Ishikawa (cell line): ENCODE measurements at regions not wholly inside any gene's neighbourhood (a gene's known extent, or its start where the extent isn't known, plus 50 kb on each side); places are given as distances from the start of the nearest gene placed in this dataset.

Experiments used
- CEBPB ChIP-seq: IDR thresholded peaks from 2 replicates; pipeline ENCODE4 v1.6.1; 2012
- CREB1 ChIP-seq: IDR thresholded peaks from 2 replicates; pipeline ENCODE4 v1.6.1; 2012; ENCODE audit warnings: low read depth
- EGR1 ChIP-seq: IDR thresholded peaks from 2 replicates; pipeline ENCODE4 v1.6.1; 2012
- EP300 ChIP-seq: IDR thresholded peaks from 2 replicates; pipeline ENCODE4 v1.6.1; 2012; ENCODE audit warnings: borderline replicate concordance
- FOXM1 ChIP-seq: IDR thresholded peaks from 2 replicates; pipeline ENCODE4 v1.6.1; 2012; ENCODE audit warnings: low read depth, borderline replicate concordance
- NFIC ChIP-seq: IDR thresholded peaks from 2 replicates; pipeline ENCODE4 v1.6.1; 2012
- RAD21 ChIP-seq: IDR thresholded peaks from 2 replicates; pipeline ENCODE4 v1.6.1; 2012; ENCODE audit warnings: low read depth
- TAF1 ChIP-seq: IDR thresholded peaks from 2 replicates; pipeline ENCODE4 v1.6.1; 2012; ENCODE audit warnings: low read depth, mild to moderate bottlenecking
- TEAD4 ChIP-seq: IDR thresholded peaks from 2 replicates; pipeline ENCODE4 v1.6.1; 2012
- YY1 ChIP-seq: IDR thresholded peaks from 2 replicates; pipeline ENCODE4 v1.6.1; 2012; ENCODE audit warnings: low read depth
- ZBTB7A ChIP-seq: IDR thresholded peaks from 2 replicates; pipeline ENCODE4 v1.6.1; 2012; ENCODE audit warnings: low read depth
- TF ChIP-seq, protein P1 (sequence below): IDR thresholded peaks from 2 replicates; pipeline ENCODE4 v1.6.1; 2012
- TF ChIP-seq, protein P2 (sequence below): IDR thresholded peaks from 2 replicates; pipeline ENCODE4 v1.6.1; 2012; ENCODE audit warnings: low read depth, mild to moderate bottlenecking
- TF ChIP-seq, protein P3 (sequence below): IDR thresholded peaks from 2 replicates; pipeline ENCODE4 v1.6.1; 2012

DNA sequence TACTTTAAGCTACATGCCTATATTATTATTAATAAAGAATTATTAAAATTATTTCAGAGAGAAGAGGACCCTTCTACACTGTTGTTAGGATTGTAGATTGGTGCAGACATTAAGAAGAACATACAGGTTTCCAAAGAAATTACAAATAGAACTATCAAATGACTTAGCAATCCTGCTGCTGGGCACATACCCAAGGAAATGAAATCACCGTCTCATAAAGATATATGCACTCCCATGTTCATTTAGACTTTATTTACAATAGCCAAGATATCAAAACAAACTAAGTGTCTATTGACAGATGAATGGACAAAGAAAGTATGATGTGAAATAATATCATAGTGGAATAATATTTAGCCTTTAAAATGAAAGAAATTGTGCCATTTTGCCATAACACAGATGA is 687.7 kb upstream of the POU3F2 start:
- TF ChIP-seq FOXM1 (no peak), CREB1 (no peak), CEBPB (no peak), RAD21 (no peak), EP300 (no peak), YY1 (no peak), EGR1 (no peak), ZBTB7A (no peak), TEAD4 (no peak), TAF1 (no peak), NFIC (no peak)
- TF ChIP-seq, protein P1, sequence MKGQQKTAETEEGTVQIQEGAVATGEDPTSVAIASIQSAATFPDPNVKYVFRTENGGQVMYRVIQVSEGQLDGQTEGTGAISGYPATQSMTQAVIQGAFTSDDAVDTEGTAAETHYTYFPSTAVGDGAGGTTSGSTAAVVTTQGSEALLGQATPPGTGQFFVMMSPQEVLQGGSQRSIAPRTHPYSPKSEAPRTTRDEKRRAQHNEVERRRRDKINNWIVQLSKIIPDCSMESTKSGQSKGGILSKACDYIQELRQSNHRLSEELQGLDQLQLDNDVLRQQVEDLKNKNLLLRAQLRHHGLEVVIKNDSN, result no peak
- TF ChIP-seq, protein P2, sequence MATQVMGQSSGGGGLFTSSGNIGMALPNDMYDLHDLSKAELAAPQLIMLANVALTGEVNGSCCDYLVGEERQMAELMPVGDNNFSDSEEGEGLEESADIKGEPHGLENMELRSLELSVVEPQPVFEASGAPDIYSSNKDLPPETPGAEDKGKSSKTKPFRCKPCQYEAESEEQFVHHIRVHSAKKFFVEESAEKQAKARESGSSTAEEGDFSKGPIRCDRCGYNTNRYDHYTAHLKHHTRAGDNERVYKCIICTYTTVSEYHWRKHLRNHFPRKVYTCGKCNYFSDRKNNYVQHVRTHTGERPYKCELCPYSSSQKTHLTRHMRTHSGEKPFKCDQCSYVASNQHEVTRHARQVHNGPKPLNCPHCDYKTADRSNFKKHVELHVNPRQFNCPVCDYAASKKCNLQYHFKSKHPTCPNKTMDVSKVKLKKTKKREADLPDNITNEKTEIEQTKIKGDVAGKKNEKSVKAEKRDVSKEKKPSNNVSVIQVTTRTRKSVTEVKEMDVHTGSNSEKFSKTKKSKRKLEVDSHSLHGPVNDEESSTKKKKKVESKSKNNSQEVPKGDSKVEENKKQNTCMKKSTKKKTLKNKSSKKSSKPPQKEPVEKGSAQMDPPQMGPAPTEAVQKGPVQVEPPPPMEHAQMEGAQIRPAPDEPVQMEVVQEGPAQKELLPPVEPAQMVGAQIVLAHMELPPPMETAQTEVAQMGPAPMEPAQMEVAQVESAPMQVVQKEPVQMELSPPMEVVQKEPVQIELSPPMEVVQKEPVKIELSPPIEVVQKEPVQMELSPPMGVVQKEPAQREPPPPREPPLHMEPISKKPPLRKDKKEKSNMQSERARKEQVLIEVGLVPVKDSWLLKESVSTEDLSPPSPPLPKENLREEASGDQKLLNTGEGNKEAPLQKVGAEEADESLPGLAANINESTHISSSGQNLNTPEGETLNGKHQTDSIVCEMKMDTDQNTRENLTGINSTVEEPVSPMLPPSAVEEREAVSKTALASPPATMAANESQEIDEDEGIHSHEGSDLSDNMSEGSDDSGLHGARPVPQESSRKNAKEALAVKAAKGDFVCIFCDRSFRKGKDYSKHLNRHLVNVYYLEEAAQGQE, result no peak
- TF ChIP-seq, protein P3, sequence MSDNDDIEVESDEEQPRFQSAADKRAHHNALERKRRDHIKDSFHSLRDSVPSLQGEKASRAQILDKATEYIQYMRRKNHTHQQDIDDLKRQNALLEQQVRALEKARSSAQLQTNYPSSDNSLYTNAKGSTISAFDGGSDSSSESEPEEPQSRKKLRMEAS, result no peak
